SK-N-SH (cell line): ENCODE measurements at regions not wholly inside any gene's neighbourhood (a gene's known extent, or its start where the extent isn't known, plus 50 kb on each side); places are given as distances from the start of the nearest gene placed in this dataset.

Experiments
- CTCF ChIA-PET: fragments of 300-600, 350-600 bp; formaldehyde crosslinking; extraction: SDS; loops from one replicate; lab custom pipeline; 2021; lab: Yijun Ruan, JAX
- POLR2A ChIA-PET: fragments of 350-600 bp; sonication (Branson Sonifier 250); formaldehyde crosslinking; extraction: SDS; loops from one replicate; lab custom pipeline; 2020; ENCODE audit warnings: antibody characterized with exemption, inconsistent platforms; lab: Yijun Ruan, JAX
- DNase-seq: peaks from one replicate; pipeline ENCODE4 v3.0.0; 2012
- H2AFZ ChIP-seq: fragments of 200-600 bp; sonication (generic); 2 replicates; pipeline ENCODE4 v1.8.1; 2016; ENCODE audit warnings: antibody characterized with exemption, mild to moderate bottlenecking, low read depth
- H3F3A ChIP-seq: fragments of 200-600 bp; sonication (generic); replicated peaks from 2 replicates; pipeline ENCODE3; 2016; ENCODE audit warnings: antibody characterized with exemption, mild to moderate bottlenecking; ENCODE audit not compliant: insufficient read depth
- H3K27ac ChIP-seq, 2 experiments: fragments of 200-500 bp in 1 of 2; fragments of 200-600 bp in 1 of 2; sonication (Bioruptor generic) in 1 of 2; sonication (generic), shearing (Covaris generic) in 1 of 2; 2 replicates each; pipeline versions ENCODE4 v1.5.1 to v1.6.1; 2014 to 2016; ENCODE audit warnings: low read depth in 2 of 2, inconsistent platforms in 1 of 2, low read length in 1 of 2, mild to moderate bottlenecking in 1 of 2, mixed read lengths in 1 of 2
- H3K27me3 ChIP-seq: fragments of 200-600 bp; sonication (generic), shearing (Covaris generic); 2 replicates; pipeline ENCODE4 v1.6.1; 2016; ENCODE audit warnings: mixed run types; ENCODE audit not compliant: insufficient read depth
- H3K36me3 ChIP-seq, 2 experiments: fragments of 200-500 bp in 1 of 2; fragments of 200-600 bp in 1 of 2; sonication (Bioruptor generic) in 1 of 2; sonication (generic) in 1 of 2; replicated peaks in 1 of 2; 2 replicates each; pipeline versions ENCODE3 to v1.5.1; 2014 to 2016; ENCODE audit warnings: low read length in 1 of 2, mild to moderate bottlenecking in 1 of 2; ENCODE audit not compliant: insufficient read depth in 2 of 2, control insufficient read depth in 1 of 2
- H3K4me1 ChIP-seq, 2 experiments: fragments of 200-500 bp in 1 of 2; fragments of 200-600 bp in 1 of 2; sonication (Bioruptor generic) in 1 of 2; sonication (generic), shearing (Covaris generic) in 1 of 2; 2 replicates each; pipeline versions ENCODE4 v1.5.1 to v1.6.1; 2014 to 2016; ENCODE audit warnings: low read depth in 1 of 2, low read length in 1 of 2, mixed run types in 1 of 2; ENCODE audit not compliant: insufficient read depth in 2 of 2, control insufficient read depth in 1 of 2
- H3K4me2 ChIP-seq: fragments of 200-600 bp; sonication (generic), shearing (Covaris generic); 2 replicates; pipeline ENCODE4 v1.6.1; 2017; ENCODE audit warnings: mixed run types
- H3K4me3 ChIP-seq, 2 experiments: fragments of 200-500 bp in 1 of 2; fragments of 200-600 bp in 1 of 2; sonication (Bioruptor generic) in 1 of 2; sonication (generic), shearing (Covaris generic) in 1 of 2; 2 replicates each; pipeline versions ENCODE4 v1.5.1 to v1.8.1; 2014 to 2016; ENCODE audit warnings: low read depth in 2 of 2, inconsistent platforms in 1 of 2, low read length in 1 of 2, mild to moderate bottlenecking in 1 of 2, mixed read lengths in 1 of 2, moderate library complexity in 1 of 2
- H3K79me2 ChIP-seq: fragments of 200-600 bp; sonication (generic); 2 replicates; pipeline ENCODE4 v1.8.1; 2017; ENCODE audit warnings: mild to moderate bottlenecking; ENCODE audit not compliant: insufficient read depth
- H3K9ac ChIP-seq: fragments of 200-600 bp; sonication (generic); 2 replicates; pipeline ENCODE4 v1.6.1; 2017; ENCODE audit warnings: mixed run types
- H3K9me2 ChIP-seq: fragments of 200-600 bp; sonication (generic); 2 replicates; pipeline ENCODE4 v1.6.1; 2017; ENCODE audit warnings: mixed run types
- H3K9me3 ChIP-seq: fragments of 200-600 bp; sonication (generic); 2 replicates; pipeline ENCODE4 v1.6.1; 2017; ENCODE audit warnings: mixed run types, mild to moderate bottlenecking, moderate library complexity
- H4K20me1 ChIP-seq: fragments of 200-600 bp; sonication (generic); 2 replicates; pipeline ENCODE4 v1.6.1; 2017; ENCODE audit warnings: mild to moderate bottlenecking, mixed run types; ENCODE audit not compliant: insufficient read depth
- CHD2 ChIP-seq: fragments of 150-350 bp; IDR thresholded peaks from 2 replicates; pipeline ENCODE4 v1.6.1; 2018; ENCODE audit warnings: low read length; ENCODE audit not compliant: partially characterized antibody
- CTCF ChIP-seq: fragments of 200-600 bp; sonication (generic); IDR thresholded peaks from 2 replicates; pipeline ENCODE4 v1.6.1; 2017; ENCODE audit warnings: antibody characterized with exemption, mild to moderate bottlenecking, moderate library complexity
- ELF1 ChIP-seq: IDR thresholded peaks from 2 replicates; pipeline ENCODE4 v1.4.0; 2012
- EP300 ChIP-seq, 2 experiments: IDR thresholded peaks; 2 replicates each; pipeline versions ENCODE4 v1.4.0 to v1.6.1; 2012; ENCODE audit warnings: borderline replicate concordance in 1 of 2, low read depth in 1 of 2, low read length in 1 of 2
- EZH2phosphoT487 ChIP-seq: fragments of 200-600 bp; sonication (generic); IDR thresholded peaks from 2 replicates; pipeline ENCODE4 v1.6.1; 2017; ENCODE audit warnings: low read depth, mixed run types, mild to moderate bottlenecking, antibody characterized with exemption, moderate library complexity, borderline replicate concordance
- FOXJ3 ChIP-seq: sonication (generic); formaldehyde crosslinking; IDR thresholded peaks from 2 replicates; pipeline ENCODE4 v1.5.1; 2020; ENCODE audit warnings: mild to moderate bottlenecking, missing genetic modification reagents
- FOXM1 ChIP-seq: IDR thresholded peaks from 2 replicates; pipeline ENCODE4 v1.4.0; 2012; ENCODE audit warnings: low read depth, mild to moderate bottlenecking
- GATA2 ChIP-seq: sonication (generic); formaldehyde crosslinking; IDR thresholded peaks from 2 replicates; pipeline ENCODE4 v1.5.0; 2020; ENCODE audit warnings: mild to moderate bottlenecking, missing genetic modification reagents
- IRF3 ChIP-seq: fragments of 150-350 bp; IDR thresholded peaks from 2 replicates; pipeline ENCODE4 v1.6.1; 2016; ENCODE audit warnings: mild to moderate bottlenecking, low read depth, low read length
- JUND ChIP-seq: IDR thresholded peaks from 2 replicates; pipeline ENCODE4 v1.4.0; 2012
- MAX ChIP-seq: IDR thresholded peaks from 2 replicates; pipeline ENCODE4 v1.4.0; 2012; ENCODE audit warnings: low read depth
- MXI1 ChIP-seq: IDR thresholded peaks from 2 replicates; pipeline ENCODE4 v1.6.1; 2012; ENCODE audit warnings: mild to moderate bottlenecking, low read depth, low read length, improper control_type of control experiment
- NFIC ChIP-seq: IDR thresholded peaks from 2 replicates; pipeline ENCODE4 v1.4.0; 2012; ENCODE audit warnings: borderline replicate concordance
- NRF1 ChIP-seq: IDR thresholded peaks from 2 replicates; pipeline ENCODE4 v1.6.1; 2012; ENCODE audit warnings: low read depth, mild to moderate bottlenecking, low read length
- PBX3 ChIP-seq: IDR thresholded peaks from 2 replicates; pipeline ENCODE4; 2012
- POLR2AphosphoS5 ChIP-seq: IDR thresholded peaks from 2 replicates; pipeline ENCODE4 v1.6.1; 2012; ENCODE audit warnings: low read depth, low read length
- RAD21 ChIP-seq: IDR thresholded peaks from 2 replicates; pipeline ENCODE4 v1.6.1; 2012; ENCODE audit warnings: mild to moderate bottlenecking, low read length
- RCOR1 ChIP-seq: fragments of 150-350 bp; IDR thresholded peaks from 2 replicates; pipeline ENCODE4 v1.6.1; 2017; ENCODE audit warnings: antibody characterized with exemption, low read length
- RXRA ChIP-seq: IDR thresholded peaks from 2 replicates; pipeline ENCODE4 v1.4.0; 2012; ENCODE audit warnings: low read depth, mild to moderate bottlenecking, borderline replicate concordance
- SIN3A ChIP-seq: IDR thresholded peaks from 2 replicates; pipeline ENCODE4 v1.6.1; 2012; ENCODE audit warnings: low read depth, mild to moderate bottlenecking, low read length, moderate library complexity, borderline replicate concordance
- TCF12 ChIP-seq: IDR thresholded peaks from 2 replicates; pipeline ENCODE4 v1.4.0; 2012
- TEAD4 ChIP-seq: IDR thresholded peaks from 2 replicates; pipeline ENCODE4 v1.4.0; 2012; ENCODE audit warnings: mild to moderate bottlenecking, borderline replicate concordance; ENCODE audit not compliant: insufficient read depth
- USF1 ChIP-seq: IDR thresholded peaks from 2 replicates; pipeline ENCODE4 v1.4.0; 2012; ENCODE audit warnings: low read depth, borderline replicate concordance
- USF2 ChIP-seq: fragments of 150-350 bp; IDR thresholded peaks from 2 replicates; pipeline ENCODE4 v1.6.1; 2017; ENCODE audit warnings: antibody characterized with exemption, low read length, low read depth, borderline replicate concordance
- YY1 ChIP-seq: IDR thresholded peaks from 2 replicates; pipeline ENCODE4 v1.4.0; 2012; ENCODE audit warnings: low read depth, mild to moderate bottlenecking
- WGBS: methylation state at CpG from one replicate; pipeline ENCODE4 v1.1.6; 2017; ENCODE audit warnings: low lambda C conversion rate; 5-methylcytosine and 5-hydroxymethylcytosine counted together

- Histone ChIP-seq H3K27ac (no peak overlapping the region), H3F3A (no peaks in the 10 kb centered on the region), H3K4me3 (no peak overlapping the region), H3K79me2 (no peaks in the 10 kb centered on the region), H3K9me2 (no peaks in the 10 kb centered on the region), H4K20me1 (no peaks in the 10 kb centered on the region), H3K9me3 (no peaks in the 10 kb centered on the region), H3K36me3 (no peaks in the 10 kb centered on the region), H3K9ac (no peak overlapping the region), H3K27me3 (no peaks in the 10 kb centered on the region), H3K4me2 (no peak overlapping the region), H3K4me1 (no peaks in the 10 kb centered on the region), H2AFZ (no peak overlapping the region)
- ChIA-PET CTCF (interaction anchor here (1.0 to 1.7 kb wide), 2 partner anchors 15 to 131 kb away, joined by 3 to 7 read pairs; no protein-coding TSS in a partner anchor), POLR2A (no interaction called here)
- TF ChIP-seq EZH2phosphoT487 (no peak), FOXJ3 (no peak), PBX3 (no peak), ELF1 (no peak), RCOR1 (no peak), POLR2AphosphoS5 (no peak), TEAD4 (no peak), CHD2 (no peak), JUND (no peak), TCF12 (no peak), USF1 (no peak), IRF3 (no peak), RXRA (no peak), YY1 (no peak), EP300 (IDR thresholded peaks at IDR 0.05; ENCODE audit: borderline replicate concordance in 1 of 2, low read depth in 1 of 2, low read length in 1 of 2) (no peak), FOXM1 (no peak)
- DNase-seq: no peak
Observed at GRCh38 chr6:152879681-152880080, 103.2 kb downstream of the FBXO5 start.

- H3K4me1 ChIP-seq: peaks cover 0 to 3% of the 10 kb centered on the region in 2 experiments; a peak in 2 of 4 replicates
- no peak overlapping the region for H3K4me2 ChIP-seq
- no peaks in the 10 kb centered on the region for H3K79me2 ChIP-seq
- H3F3A ChIP-seq: no peaks in the 10 kb centered on the region
- no peak for DNase-seq
- H3K27me3 ChIP-seq: no peaks in the 10 kb centered on the region
- H2AFZ ChIP-seq: no peak overlapping the region
- H3K9me2 ChIP-seq: no peaks in the 10 kb centered on the region
- ChIA-PET POLR2A (no interaction called here), CTCF (interaction anchor here (1.0 kb wide), 1 partner anchor 29 kb away, joined by 5 read pairs; no protein-coding TSS in a partner anchor)
- no peaks in the 10 kb centered on the region for H3K36me3 ChIP-seq
- H3K27ac ChIP-seq: no peak overlapping the region
- H3K9me3 ChIP-seq: no peaks in the 10 kb centered on the region
- no peak overlapping the region for H3K9ac ChIP-seq
- no peaks in the 10 kb centered on the region for H4K20me1 ChIP-seq
- no peak overlapping the region for H3K4me3 ChIP-seq
- 41% methylated on average over 3 of the region's 3 CpGs for WGBS
- TF ChIP-seq RXRA (no peak), MXI1 (no peak), ELF1 (no peak), NRF1 (no peak), CTCF (no peak), RAD21 (no peak), MAX (no peak), GATA2 (no peak), NFIC (no peak), SIN3A (no peak), TCF12 (no peak), USF2 (no peak)
Observed at GRCh38 chr6:152893187-152893586, 89.7 kb downstream of the FBXO5 start.
